ENCODE measurements at regions not wholly inside any gene's neighbourhood (a gene's known extent, or its start where the extent isn't known, plus 50 kb on each side); places are given as distances from the start of the nearest gene placed in this dataset.

- Mint-ChIP-seq H3K4me1 (peaks cover 5 to 6% of the 10 kb centered on the region in 2 experiments; a peak in 3 of 4 replicates), H3K4me3 (no peak overlapping the region), H3K27me3 (ENCODE audit: low read depth) (no peaks in the 10 kb centered on the region; the same call in 1 of the 2 replicates), H3K9me3 (peaks cover 9 to 12% of the 10 kb centered on the region in 2 experiments; a peak in 4 of 5 replicates), H3K27ac (no peak overlapping the region), H3K36me3 (ENCODE audit: insufficient read depth in 1 of 3, low read depth in 3 of 3) (peaks cover 0 to 10% (median 8%) of the 10 kb centered on the region in 3 experiments; a peak in 5 of 7 replicates)
- no peak overlapping the region for H2BK120ac ChIP-seq (ENCODE audit: low read depth, low read length, poor library complexity, severe bottlenecking)
- H3K9ac ChIP-seq (ENCODE audit: extremely low read depth, insufficient read length, low read length), result no peak overlapping the region
- H3K27me3 ChIP-seq (ENCODE audit: insufficient read depth, low read length), result no peaks in the 10 kb centered on the region
- H2BK15ac ChIP-seq (ENCODE audit: low read depth, low read length), result no peak overlapping the region
- H3K27ac ChIP-seq (ENCODE audit: insufficient read length, low read depth, low read length), result no peak overlapping the region
- TF ChIP-seq CTCF (conservative IDR thresholded peaks at IDR 0.05), result no peak
- H3K4ac ChIP-seq (ENCODE audit: low read depth, low read length), result no peak overlapping the region
- H3T11ph ChIP-seq (ENCODE audit: low read length), result no peak overlapping the region
- H3K4me2 ChIP-seq (ENCODE audit: insufficient read depth, insufficient read length, low read length), result no peak overlapping the region
- H3K79me1 ChIP-seq (ENCODE audit: insufficient read depth, low read depth, low read length, poor library complexity, severe bottlenecking), result no peaks in the 10 kb centered on the region
- H3K23me2 ChIP-seq (ENCODE audit: insufficient read length, low read depth, low read length, poor library complexity, severe bottlenecking), result no peaks in the 10 kb centered on the region
- WGBS (ENCODE audit: extremely low coverage, insufficient read length, low lambda C conversion rate), result no CpG with 5 or more reads among the region's 1 CpG
- H2AFZ ChIP-seq (ENCODE audit: low read length), result no peak overlapping the region
- H3K9me3 ChIP-seq (ENCODE audit: control insufficient read depth, low read depth, low read length), result no peaks in the 10 kb centered on the region
- no peak overlapping the region for H2BK5ac ChIP-seq (ENCODE audit: insufficient read length, low read length)
- no peak overlapping the region for H3K14ac ChIP-seq (ENCODE audit: insufficient read depth, low read length)
- H2AK5ac ChIP-seq (ENCODE audit: insufficient read length, low read length), result no peak overlapping the region
- H2BK20ac ChIP-seq (ENCODE audit: low read depth, low read length, poor library complexity, severe bottlenecking), result no peak overlapping the region
- no peak overlapping the region for H3K18ac ChIP-seq (ENCODE audit: insufficient read length, low read depth, low read length)
- DNase-seq, result no peak
- H2BK12ac ChIP-seq (ENCODE audit: insufficient read length, low read depth, low read length), result no peak overlapping the region
- H4K91ac ChIP-seq (ENCODE audit: insufficient read length, low read depth, low read length), result no peak overlapping the region
- H3K56ac ChIP-seq (ENCODE audit: insufficient read length, low read depth, low read length), result no peak overlapping the region
- no peaks in the 10 kb centered on the region for H3K4me1 ChIP-seq (ENCODE audit: insufficient read depth, low read length)
- no peak overlapping the region for H4K5ac ChIP-seq (ENCODE audit: insufficient read length, low read depth, low read length)
- no peaks in the 10 kb centered on the region for H4K20me1 ChIP-seq (ENCODE audit: control insufficient read depth, insufficient read depth, insufficient read length)
- no peak overlapping the region for H4K8ac ChIP-seq (replicated peaks; ENCODE audit: insufficient read length, low read depth, low read length)
- H3K23ac ChIP-seq (ENCODE audit: insufficient read length, low read depth, low read length), result no peak overlapping the region
- H3K79me2 ChIP-seq (ENCODE audit: insufficient read depth, low read length), result no peaks in the 10 kb centered on the region
Measured at GRCh38 chr18:42561521-42561920, 554.0 kb downstream of the RIT2 start.
